ENCODE measurements at regions not wholly inside any gene's neighbourhood (a gene's known extent, or its start where the extent isn't known, plus 50 kb on each side); places are given as distances from the start of the nearest gene placed in this dataset.
"Not testable (repeated sequence)": the region's sequence is repeated elsewhere in the genome, so short reads cannot be mapped to it uniquely, and the experiment has no call there.

GRCh38 chr13:76285463-76285862, 600.7 kb downstream of the KCTD12 start:
- H3K27me3 ChIP-seq = no peaks in the 10 kb centered on the region
- ATAC-seq (no peak), DNase-seq (no peak)
- H3K9me3 ChIP-seq = no peaks in the 10 kb centered on the region
- no peaks in the 10 kb centered on the region for H3K36me3 ChIP-seq (replicated peaks in 1 of 2; ENCODE audit: insufficient read depth in 1 of 2, low read depth in 2 of 2)
- no peak overlapping the region for H3K4me3 ChIP-seq
- H3K4me1 ChIP-seq = no peaks in the 10 kb centered on the region
- WGBS, 2 donors = 83 to 88% methylated on average over 6 of the region's 6 CpGs
- no peak for TF ChIP-seq POLR2A (IDR thresholded peaks at IDR 0.05)
- no peak for TF ChIP-seq CTCF (IDR thresholded peaks at IDR 0.05)
- no peak overlapping the region for H3K27ac ChIP-seq
- intact Hi-C loops (cut with DNase I) = no loop called here

GRCh38 chr13:76279766-76280165, 606.4 kb downstream of the KCTD12 start:
- H3K27ac ChIP-seq; H3K9me3 ChIP-seq; H3K36me3 ChIP-seq (replicated peaks in 1 of 2; ENCODE audit: insufficient read depth in 1 of 2, low read depth in 2 of 2); intact Hi-C loops (cut with DNase I); H3K4me3 ChIP-seq; H3K27me3 ChIP-seq; DNase-seq; ATAC-seq; H3K4me1 ChIP-seq: not testable (repeated sequence)
- 29 to 30% methylated on average over 1 of the region's 1 CpG for WGBS, 2 donors

- H3K4me1 ChIP-seq = no peaks in the 10 kb centered on the region
- ATAC-seq (no peak), DNase-seq (no peak)
- H3K27ac ChIP-seq = no peak overlapping the region
- no peaks in the 10 kb centered on the region for H3K9me3 ChIP-seq
- H3K36me3 ChIP-seq (replicated peaks in 1 of 2; ENCODE audit: insufficient read depth in 1 of 2, low read depth in 2 of 2) = no peaks in the 10 kb centered on the region
- no peak overlapping the region for H3K4me3 ChIP-seq
- no peak for TF ChIP-seq POLR2A (IDR thresholded peaks at IDR 0.05)
- no peak for TF ChIP-seq CTCF (IDR thresholded peaks at IDR 0.05)
- intact Hi-C loops (cut with DNase I) = no loop called here
- 79 to 87% methylated on average over 2 of the region's 2 CpGs for WGBS, 2 donors
- H3K27me3 ChIP-seq = no peaks in the 10 kb centered on the region
Measured at GRCh38 chr13:76271728-76272232, 614.4 kb downstream of the KCTD12 start.

GRCh38 chr13:76268307-76268706, 617.9 kb downstream of the KCTD12 start:
- H3K36me3 ChIP-seq (replicated peaks in 1 of 2; ENCODE audit: insufficient read depth in 1 of 2, low read depth in 2 of 2); H3K4me1 ChIP-seq; DNase-seq; intact Hi-C loops (cut with DNase I); H3K4me3 ChIP-seq; H3K27ac ChIP-seq; H3K27me3 ChIP-seq; H3K9me3 ChIP-seq; ATAC-seq: not testable (repeated sequence)
- WGBS, 2 donors = 64 to 70% methylated on average over 4 of the region's 4 CpGs

- H3K9me3 ChIP-seq = no peaks in the 10 kb centered on the region
- no peak for ATAC-seq
- 55 to 58% methylated on average over 3 of the region's 3 CpGs for WGBS, 2 donors
- intact Hi-C loops (cut with DNase I) = no loop called here
- H3K27me3 ChIP-seq = no peaks in the 10 kb centered on the region
- H3K4me3 ChIP-seq = no peak overlapping the region
- H3K27ac ChIP-seq = no peak overlapping the region
- no peak for TF ChIP-seq POLR2A (IDR thresholded peaks at IDR 0.05)
- no peak for TF ChIP-seq CTCF (IDR thresholded peaks at IDR 0.05)
- no peaks in the 10 kb centered on the region for H3K36me3 ChIP-seq (replicated peaks in 1 of 2; ENCODE audit: insufficient read depth in 1 of 2, low read depth in 2 of 2)
- no peaks in the 10 kb centered on the region for H3K4me1 ChIP-seq
- DNase-seq = no peak
Measured at GRCh38 chr13:76267216-76267615, 619.0 kb downstream of the KCTD12 start.

GRCh38 chr13:76266561-76266960, 619.6 kb downstream of the KCTD12 start:
- DNase-seq (no peak), ATAC-seq (no peak)
- Histone ChIP-seq H3K36me3 (replicated peaks in 1 of 2; ENCODE audit: insufficient read depth in 1 of 2, low read depth in 2 of 2) (no peaks in the 10 kb centered on the region), H3K4me3 (no peak overlapping the region), H3K27ac (no peak overlapping the region), H3K9me3 (no peaks in the 10 kb centered on the region), H3K4me1 (no peaks in the 10 kb centered on the region), H3K27me3 (no peaks in the 10 kb centered on the region)
- no peak for TF ChIP-seq CTCF (IDR thresholded peaks at IDR 0.05)
- TF ChIP-seq POLR2A (IDR thresholded peaks at IDR 0.05) = no peak
- intact Hi-C loops (cut with DNase I) = no loop called here
- WGBS, 2 donors = 19 to 90% methylated on average over 1 of the region's 1 CpG

All from body of pancreas (tissue), 4 donors.